ENCODE measurements at regions not wholly inside any gene's neighbourhood (a gene's known extent, or its start where the extent isn't known, plus 50 kb on each side); places are given as distances from the start of the nearest gene placed in this dataset.

GRCh38 chr1:216788671-216789070 is 65.4 kb upstream of the ESRRG start:
- Histone ChIP-seq H3K9ac (ENCODE audit: low read length in 3 of 3) (no peak overlapping the region), H3K4me3 (ENCODE audit: low read length in 3 of 3) (no peak overlapping the region), H3K27me3 (ENCODE audit: control insufficient read depth, insufficient read depth, low read length) (no peaks in the 10 kb centered on the region), H3K9me3 (ENCODE audit: control insufficient read depth in 2 of 3, insufficient read depth in 1 of 3, low read length in 3 of 3) (no peaks in the 10 kb centered on the region), H3K4me1 (ENCODE audit: control insufficient read depth in 2 of 3, insufficient read depth in 2 of 3, low read depth in 1 of 3, low read length in 3 of 3) (peaks cover 0 to 9% (median 2%) of the 10 kb centered on the region in 3 donors), H3K27ac (ENCODE audit: low read depth in 2 of 2, low read length in 2 of 2) (no peak overlapping the region), H3K36me3 (ENCODE audit: control insufficient read depth in 2 of 3, insufficient read depth in 3 of 3, low read length in 3 of 3) (no peaks in the 10 kb centered on the region)
- FAIRE-seq (no peak), DNase-seq (no peak)
- TF ChIP-seq CTCF (IDR thresholded peaks at IDR 0.05; ENCODE audit: borderline replicate concordance, extremely low read depth, insufficient read depth), result no peak
- intact Hi-C loops (cut with DNase I), result no loop called here

GRCh38 chr1:216785737-216786136 is 62.5 kb upstream of the ESRRG start:
- intact Hi-C loops (cut with DNase I), result no loop called here
- Histone ChIP-seq H3K27me3 (ENCODE audit: control insufficient read depth, insufficient read depth, low read length) (no peaks in the 10 kb centered on the region), H3K4me1 (ENCODE audit: control insufficient read depth in 2 of 3, insufficient read depth in 2 of 3, low read depth in 1 of 3, low read length in 3 of 3) (peaks cover 0 to 9% (median 2%) of the 10 kb centered on the region in 3 donors), H3K9ac (ENCODE audit: low read length in 3 of 3) (no peak overlapping the region), H3K9me3 (ENCODE audit: control insufficient read depth in 2 of 3, insufficient read depth in 1 of 3, low read length in 3 of 3) (no peaks in the 10 kb centered on the region), H3K36me3 (ENCODE audit: control insufficient read depth in 2 of 3, insufficient read depth in 3 of 3, low read length in 3 of 3) (no peaks in the 10 kb centered on the region), H3K4me3 (ENCODE audit: low read length in 3 of 3) (no peak overlapping the region), H3K27ac (ENCODE audit: low read depth in 2 of 2, low read length in 2 of 2) (no peak overlapping the region)
- no peak for FAIRE-seq
- TF ChIP-seq CTCF (IDR thresholded peaks at IDR 0.05; ENCODE audit: borderline replicate concordance, extremely low read depth, insufficient read depth), result no peak
- DNase-seq, result peak in 1 of 5 donors; percentile 45

GRCh38 chr1:216785221-216785620 is 62.0 kb upstream of the ESRRG start:
- DNase-seq (no peak), FAIRE-seq (no peak)
- Histone ChIP-seq H3K4me3 (ENCODE audit: low read length in 3 of 3) (no peak overlapping the region), H3K4me1 (ENCODE audit: control insufficient read depth in 2 of 3, insufficient read depth in 2 of 3, low read depth in 1 of 3, low read length in 3 of 3) (peaks cover 0 to 9% (median 2%) of the 10 kb centered on the region in 3 donors), H3K36me3 (ENCODE audit: control insufficient read depth in 2 of 3, insufficient read depth in 3 of 3, low read length in 3 of 3) (no peaks in the 10 kb centered on the region), H3K9ac (ENCODE audit: low read length in 3 of 3) (no peak overlapping the region), H3K27ac (ENCODE audit: low read depth in 2 of 2, low read length in 2 of 2) (no peak overlapping the region), H3K27me3 (ENCODE audit: control insufficient read depth, insufficient read depth, low read length) (no peaks in the 10 kb centered on the region), H3K9me3 (ENCODE audit: control insufficient read depth in 2 of 3, insufficient read depth in 1 of 3, low read length in 3 of 3) (no peaks in the 10 kb centered on the region)
- intact Hi-C loops (cut with DNase I), result no loop called here
- no peak for TF ChIP-seq CTCF (IDR thresholded peaks at IDR 0.05; ENCODE audit: borderline replicate concordance, extremely low read depth, insufficient read depth)

- Histone ChIP-seq H3K27me3 (ENCODE audit: control insufficient read depth, insufficient read depth, low read length) (no peaks in the 10 kb centered on the region), H3K9me3 (ENCODE audit: control insufficient read depth in 2 of 3, insufficient read depth in 1 of 3, low read length in 3 of 3) (no peaks in the 10 kb centered on the region), H3K27ac (ENCODE audit: low read depth in 2 of 2, low read length in 2 of 2) (no peak overlapping the region), H3K4me1 (ENCODE audit: control insufficient read depth in 2 of 3, insufficient read depth in 2 of 3, low read depth in 1 of 3, low read length in 3 of 3) (no peaks in the 10 kb centered on the region), H3K36me3 (ENCODE audit: control insufficient read depth in 2 of 3, insufficient read depth in 3 of 3, low read length in 3 of 3) (no peaks in the 10 kb centered on the region), H3K9ac (ENCODE audit: low read length in 3 of 3) (no peak overlapping the region), H3K4me3 (ENCODE audit: low read length in 3 of 3) (no peak overlapping the region)
- no peak for TF ChIP-seq CTCF (IDR thresholded peaks at IDR 0.05; ENCODE audit: borderline replicate concordance, extremely low read depth, insufficient read depth)
- DNase-seq (peak in 2 of 5 donors; percentile 12 to 34), FAIRE-seq (no peak)
- intact Hi-C loops (cut with DNase I), result no loop called here
Measured at GRCh38 chr1:216779686-216780085, 56.5 kb upstream of the ESRRG start.

All from kidney (tissue), 13 donors.